HCT116 (cell line): ENCODE measurements at regions not wholly inside any gene's neighbourhood (a gene's known extent, or its start where the extent isn't known, plus 50 kb on each side); places are given as distances from the start of the nearest gene placed in this dataset.

ENCODE experiments used
- ATAC-seq: fragments of 200-7000 bp; cut with Tn5 transposase; 2 replicates; pipeline ENCODE4 v1.9.1; 2020; ENCODE audit warnings: mild to moderate bottlenecking, moderate library complexity
- BruUV-seq: library from RNA; stranded (reverse); fragments of 400-500 nt; replicated peaks from 2 replicates; lab custom pipeline; 2021; lab: Mats Ljungman, UMichigan
- CTCF ChIA-PET: fragments of 300-600 bp; sonication (Branson Sonifier 250); formaldehyde crosslinking; loops from one replicate; lab custom pipeline; 2021; ENCODE audit warnings: antibody characterized with exemption; lab: Charles Lee
- POLR2A ChIA-PET: fragments of 300-600, 350-600 bp; sonication (Branson Sonifier 250); formaldehyde crosslinking; loops from one replicate; lab custom pipeline; 2021; ENCODE audit warnings: antibody characterized with exemption; lab: Charles Lee
- RAD21 ChIA-PET, 2 experiments: fragments of 300-600 bp; sonication (Branson Sonifier 250); formaldehyde crosslinking; loops; one replicate each; lab custom pipeline; 2023; ENCODE audit warnings: low total read pairs in 2 of 2; ENCODE audit not compliant: uncharacterized antibody in 2 of 2, unreplicated experiment in 2 of 2, low non-redundant PET in 1 of 2; lab: Charles Lee
- DNase-seq: peaks from one replicate; pipeline ENCODE4 v3.0.0-alpha.2; 2010; ENCODE audit warnings: low read depth, low spot score
- H2AFZ ChIP-seq: fragments of 200-600 bp; shearing (Covaris generic), sonication (generic); 2 replicates; pipeline ENCODE4 v1.6.1; 2017; ENCODE audit warnings: low read depth, mixed run types, mixed read lengths, antibody characterized with exemption, low read length; ENCODE audit not compliant: poor library complexity, severe bottlenecking
- H3K27ac ChIP-seq: 2 replicates; pipeline ENCODE4 v1.5.1; 2012; ENCODE audit warnings: low read depth, low read length
- H3K27me3 ChIP-seq: fragments of 200-600 bp; sonication (generic); 2 replicates; pipeline ENCODE4 v1.6.1; 2016; ENCODE audit warnings: mixed run types, low read length, mixed read lengths; ENCODE audit not compliant: insufficient read depth
- H3K36me3 ChIP-seq, 2 experiments: fragments of 200-500 bp in 1 of 2; fragments of 200-600 bp in 1 of 2; sonication (Bioruptor generic) in 1 of 2; sonication (generic) in 1 of 2; 2 replicates each; pipeline versions ENCODE4 v1.5.1 to v1.6.1; 2014 to 2016; ENCODE audit warnings: low read length in 2 of 2, inconsistent platforms in 1 of 2, mixed read lengths in 1 of 2, mixed run types in 1 of 2; ENCODE audit not compliant: insufficient read depth in 2 of 2, control insufficient read depth in 1 of 2
- H3K4me1 ChIP-seq, 2 experiments: fragments of 200-600 bp in 1 of 2; sonication (generic) in 1 of 2; 2 replicates each; pipeline versions ENCODE4 v1.5.1 to v1.6.1; 2012 to 2017; ENCODE audit warnings: low read length in 2 of 2, inconsistent platforms in 1 of 2, mild to moderate bottlenecking in 1 of 2, mixed read lengths in 1 of 2, mixed run types in 1 of 2, moderate library complexity in 1 of 2; ENCODE audit not compliant: insufficient read depth in 2 of 2, control insufficient read depth in 1 of 2
- H3K4me2 ChIP-seq: fragments of 200-600 bp; sonication (generic); 2 replicates; pipeline ENCODE4 v1.6.1; 2017; ENCODE audit warnings: mixed run types, low read length, mixed read lengths
- H3K4me3 ChIP-seq, 2 experiments: fragments of 200-600 bp in 1 of 2; sonication (generic) in 1 of 2; replicated peaks in 1 of 2; 2 replicates each; pipeline ENCODE4 v1.5.1; 2011 to 2016; ENCODE audit warnings: low read length in 2 of 2, control low read depth in 1 of 2, low read depth in 1 of 2, mild to moderate bottlenecking in 1 of 2, mixed read lengths in 1 of 2, mixed run types in 1 of 2
- H3K79me2 ChIP-seq: fragments of 200-600 bp; sonication (generic); 2 replicates; pipeline ENCODE4 v1.6.1; 2017; ENCODE audit warnings: mild to moderate bottlenecking, mixed run types, low read length, moderate library complexity, mixed read lengths; ENCODE audit not compliant: insufficient read depth
- H3K9ac ChIP-seq: fragments of 200-600 bp; sonication (generic); 2 replicates; pipeline ENCODE4 v1.6.1; 2016; ENCODE audit warnings: low read length, mixed read lengths
- H3K9me2 ChIP-seq: fragments of 200-600 bp; sonication (generic), shearing (Covaris generic); 2 replicates; pipeline ENCODE4 v1.6.1; 2017; ENCODE audit warnings: mixed run types, mild to moderate bottlenecking, moderate library complexity; ENCODE audit not compliant: insufficient read depth
- H3K9me3 ChIP-seq, 2 experiments: fragments of 200-500 bp in 1 of 2; fragments of 200-600 bp in 1 of 2; sonication (Bioruptor generic) in 1 of 2; sonication (generic) in 1 of 2; 2 replicates each; pipeline ENCODE4 v1.6.1; 2014 to 2017; ENCODE audit warnings: low read length in 2 of 2, mixed read lengths in 2 of 2, inconsistent platforms in 1 of 2, low read depth in 1 of 2, mild to moderate bottlenecking in 1 of 2, mixed run types in 1 of 2, moderate library complexity in 1 of 2; ENCODE audit not compliant: control insufficient read depth in 1 of 2, insufficient read depth in 1 of 2
- H4K20me1 ChIP-seq: fragments of 200-600 bp; sonication (generic), shearing (Covaris generic); 2 replicates; pipeline ENCODE4 v1.6.1; 2017; ENCODE audit warnings: mixed run types, mild to moderate bottlenecking, moderate library complexity; ENCODE audit not compliant: insufficient read depth
- ATF3 ChIP-seq: IDR thresholded peaks from 2 replicates; pipeline ENCODE4 v1.6.1; 2012
- CEBPB ChIP-seq: IDR thresholded peaks from 2 replicates; pipeline ENCODE4 v1.6.1; 2012; ENCODE audit warnings: low read depth
- EGR1 ChIP-seq: IDR thresholded peaks from 2 replicates; pipeline ENCODE4 v1.6.1; 2012; ENCODE audit warnings: low read depth
- EZH2phosphoT487 ChIP-seq: fragments of 200-600 bp; IDR thresholded peaks from 2 replicates; pipeline ENCODE4 v1.6.1; 2018; ENCODE audit warnings: antibody characterized with exemption, borderline replicate concordance
- MAX ChIP-seq: IDR thresholded peaks from 2 replicates; pipeline ENCODE4 v1.6.1; 2012
- POLR2AphosphoS5 ChIP-seq: IDR thresholded peaks from 2 replicates; pipeline ENCODE4 v1.6.1; 2011; ENCODE audit warnings: mild to moderate bottlenecking, low read depth, low read length, moderate library complexity
- SIN3A ChIP-seq: IDR thresholded peaks from 2 replicates; pipeline ENCODE4 v1.6.1; 2012; ENCODE audit warnings: low read depth
- SP1 ChIP-seq: IDR thresholded peaks from 2 replicates; pipeline ENCODE4 v1.6.1; 2012; ENCODE audit warnings: low read depth
- SRF ChIP-seq: IDR thresholded peaks from 2 replicates; pipeline ENCODE4 v1.6.1; 2012; ENCODE audit warnings: low read depth
- TCF7L2 ChIP-seq: IDR thresholded peaks from 2 replicates; pipeline ENCODE4 v1.7.0; 2011; ENCODE audit warnings: borderline replicate concordance, inconsistent platforms; ENCODE audit not compliant: insufficient read depth, insufficient read length; ENCODE audit errors: extremely low read depth
- ZFX ChIP-seq: fragments of 450-650 bp; IDR thresholded peaks from 2 replicates; pipeline ENCODE4 v1.6.1; 2017
- ZNF274 ChIP-seq: fragments of 200-500 bp; sonication (Bioruptor generic); IDR thresholded peaks from 2 replicates; pipeline ENCODE4 v1.6.1; 2014; ENCODE audit warnings: mild to moderate bottlenecking, low read depth, low read length, inconsistent platforms
- intact Hi-C: fragments of 100-400 bp; cut with micrococcal nuclease; formaldehyde crosslinking; loops from 2 replicates; pipeline ENCODE4 v1.10.0; 2022

- Histone ChIP-seq H3K27me3 (no peaks in the 10 kb centered on the region), H2AFZ (no peak overlapping the region), H3K9me2 (no peaks in the 10 kb centered on the region), H3K27ac (no peak overlapping the region), H3K4me3 (no peak overlapping the region), H3K9me3 (no peaks in the 10 kb centered on the region), H4K20me1 (no peaks in the 10 kb centered on the region), H3K79me2 (no peaks in the 10 kb centered on the region)
- RAD21 ChIA-PET: no interaction called here
- intact Hi-C loops: no loop called here
- BruUV-seq: no TSS peak
- CTCF ChIA-PET: no interaction called here
- TF ChIP-seq MAX: no peak
- no peak for TF ChIP-seq CEBPB
- no peak for TF ChIP-seq POLR2AphosphoS5
- TF ChIP-seq ZNF274: no peak
- TF ChIP-seq SIN3A: no peak
- TF ChIP-seq TCF7L2: no peak
- TF ChIP-seq ATF3: no peak
- TF ChIP-seq ZFX: no peak
- TF ChIP-seq SP1: no peak
- TF ChIP-seq EGR1: no peak
- TF ChIP-seq EZH2phosphoT487: no peak
- TF ChIP-seq SRF: no peak
- TF ChIP-seq, all 23 proteins: peak for 0
- DNase-seq (no peak), ATAC-seq (no peak)
- POLR2A ChIA-PET: no interaction called here
- Histone ChIP-seq H3K36me3 (no peaks in the 10 kb centered on the region), H3K9ac (no peak overlapping the region), H3K4me2 (no peak overlapping the region), H3K4me1 (no peaks in the 10 kb centered on the region)
These were observed 135.9 kb upstream of the TWIST2 start for GRCh38 chr2:238712011-238712410.
